ENCODE measurements at regions not wholly inside any gene's neighbourhood (a gene's known extent, or its start where the extent isn't known, plus 50 kb on each side); places are given as distances from the start of the nearest gene placed in this dataset.

GRCh38 chr6:109315341-109316110, 66.7 kb downstream of the CD164 start:
- no peaks in the 10 kb centered on the region for H3K9me3 Mint-ChIP-seq (ENCODE audit: insufficient read depth)
- DNase-seq (no peak), ATAC-seq (no peak)
- no peaks in the 10 kb centered on the region for H3K4me1 Mint-ChIP-seq (ENCODE audit: low read depth)
- ChIA-PET CTCF (interaction anchor here (1.2 to 1.8 kb wide), 2 partner anchors 9 to 15 kb away, joined by 3 to 4 read pairs; no protein-coding TSS in a partner anchor), POLR2A (no interaction called here)
- peaks cover 2% of the 10 kb centered on the region for H3K27me3 Mint-ChIP-seq (ENCODE audit: low read depth)
- no peak overlapping the region for H3K4me3 Mint-ChIP-seq
- no peaks in the 10 kb centered on the region for H3K36me3 Mint-ChIP-seq (ENCODE audit: low read depth)
- no peak overlapping the region for H3K27ac Mint-ChIP-seq

DNA sequence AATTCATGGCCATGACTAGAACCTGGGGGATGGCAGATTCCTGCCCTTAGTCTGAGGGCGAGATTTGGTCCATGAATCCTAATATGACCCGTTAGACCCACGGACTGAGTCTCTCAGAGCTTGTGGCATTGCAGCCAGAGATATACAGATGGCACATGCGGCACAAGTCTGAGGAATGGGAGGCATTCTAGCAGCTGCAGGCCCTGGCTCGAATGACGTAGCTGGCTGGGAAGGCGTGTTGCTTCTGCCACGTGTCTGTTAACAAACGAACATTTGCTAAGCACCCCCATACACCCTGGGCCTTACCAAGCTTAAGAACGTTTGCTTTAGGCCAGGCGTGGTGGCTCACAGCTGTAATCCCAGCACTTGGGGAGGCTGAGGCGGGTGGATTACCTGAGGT, 68.0 kb downstream of the CD164 start:
- DNase-seq (no peak), ATAC-seq (no peak)
- Mint-ChIP-seq H3K27ac (no peak overlapping the region), H3K36me3 (ENCODE audit: low read depth) (no peaks in the 10 kb centered on the region), H3K27me3 (ENCODE audit: low read depth) (peaks cover 2% of the 10 kb centered on the region), H3K9me3 (ENCODE audit: insufficient read depth) (no peaks in the 10 kb centered on the region), H3K4me3 (no peak overlapping the region), H3K4me1 (ENCODE audit: low read depth) (no peaks in the 10 kb centered on the region)
- ChIA-PET CTCF (no interaction called here), POLR2A (no interaction called here)

DNA sequence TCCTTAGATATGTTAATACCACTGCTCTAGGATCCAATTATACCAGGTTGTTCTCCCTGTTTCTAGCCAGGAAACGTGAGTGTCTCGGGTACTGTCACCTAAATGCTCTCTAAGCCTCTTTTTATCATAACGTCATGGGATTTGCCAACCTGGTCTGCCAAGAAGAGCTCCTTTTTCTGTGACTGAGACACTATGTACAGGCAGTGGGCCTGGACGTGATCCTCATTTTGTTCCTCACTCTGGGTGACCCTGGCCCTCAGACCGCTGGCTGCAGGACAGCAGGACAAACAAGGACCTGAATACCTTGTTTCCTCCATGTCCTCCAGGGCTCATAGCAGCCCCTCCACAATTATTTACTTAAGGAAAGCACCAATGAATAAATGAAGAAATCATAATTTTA, 69.1 kb downstream of the CD164 start:
- H3K9me3 Mint-ChIP-seq (ENCODE audit: insufficient read depth): no peaks in the 10 kb centered on the region
- no peaks in the 10 kb centered on the region for H3K4me1 Mint-ChIP-seq (ENCODE audit: low read depth)
- POLR2A ChIA-PET: no interaction called here
- no peak for DNase-seq
- H3K4me3 Mint-ChIP-seq: no peak overlapping the region
- CTCF ChIA-PET: no interaction called here
- H3K27me3 Mint-ChIP-seq (ENCODE audit: low read depth): peaks cover 2% of the 10 kb centered on the region
- no peak for ATAC-seq
- H3K27ac Mint-ChIP-seq: no peak overlapping the region
- H3K36me3 Mint-ChIP-seq (ENCODE audit: low read depth): no peaks in the 10 kb centered on the region

DNA sequence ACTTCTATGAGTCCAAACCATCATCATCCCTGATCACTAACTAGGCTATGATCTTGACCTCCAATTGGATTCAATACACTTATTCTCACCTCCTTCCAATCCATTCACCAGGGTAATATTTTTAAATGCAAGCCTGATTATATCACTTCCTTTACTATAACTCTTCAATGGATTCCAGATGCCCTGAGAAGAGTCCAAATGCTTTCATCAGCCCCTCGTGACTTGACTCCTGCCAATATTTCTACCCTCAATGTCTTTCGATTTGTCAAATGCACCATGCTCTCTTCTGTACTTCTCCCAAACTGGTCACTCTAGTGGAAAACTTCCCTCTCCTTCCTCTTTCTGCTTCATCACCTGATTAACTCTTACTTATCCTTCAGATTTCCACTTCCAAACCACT, 70.8 kb downstream of the CD164 start:
- Mint-ChIP-seq H3K36me3 (ENCODE audit: low read depth) (no peaks in the 10 kb centered on the region), H3K27me3 (ENCODE audit: low read depth) (peaks cover 2% of the 10 kb centered on the region), H3K4me3 (no peak overlapping the region), H3K4me1 (ENCODE audit: low read depth) (no peaks in the 10 kb centered on the region), H3K9me3 (ENCODE audit: insufficient read depth) (no peaks in the 10 kb centered on the region), H3K27ac (no peak overlapping the region)
- CTCF ChIA-PET: no interaction called here
- ATAC-seq: no peak
- DNase-seq: no peak
- POLR2A ChIA-PET: no interaction called here

DNA sequence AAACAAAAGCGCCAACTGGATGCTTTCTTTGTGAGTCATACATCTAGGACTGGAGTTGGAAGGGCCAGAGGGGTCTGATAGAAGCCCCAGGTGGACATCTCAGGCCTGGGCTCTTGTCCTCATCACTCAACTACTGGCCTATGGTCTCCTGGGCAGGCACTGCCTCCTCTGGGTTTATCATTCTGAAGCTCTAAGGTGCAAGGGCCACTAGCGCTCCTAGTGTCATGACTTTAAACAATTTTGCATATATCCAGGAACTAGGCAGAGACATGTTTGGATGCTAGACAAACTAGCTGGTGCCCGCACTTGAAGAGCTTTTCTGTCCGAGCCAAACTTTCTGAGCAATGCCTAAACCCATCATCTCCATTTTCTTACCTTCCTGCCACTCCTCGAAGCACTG, 72.3 kb downstream of the CD164 start:
- DNase-seq (no peak), ATAC-seq (no peak)
- ChIA-PET POLR2A (interaction anchor here (0.6 kb wide), 1 partner anchor 25 kb away, joined by 3 read pairs; no protein-coding TSS in a partner anchor), CTCF (no interaction called here)
- Mint-ChIP-seq H3K9me3 (ENCODE audit: insufficient read depth) (no peaks in the 10 kb centered on the region), H3K27ac (no peak overlapping the region), H3K4me1 (ENCODE audit: low read depth) (peaks cover under 1% of the 10 kb centered on the region), H3K27me3 (ENCODE audit: low read depth) (no peaks in the 10 kb centered on the region), H3K36me3 (ENCODE audit: low read depth) (no peaks in the 10 kb centered on the region), H3K4me3 (no peak overlapping the region)

GRCh38 chr6:109308018-109308492, 74.2 kb downstream of the CD164 start:
- Mint-ChIP-seq H3K4me1 (ENCODE audit: low read depth) (peaks cover 12% of the 10 kb centered on the region), H3K36me3 (ENCODE audit: low read depth) (no peaks in the 10 kb centered on the region), H3K4me3 (no peak overlapping the region), H3K27ac (no peak overlapping the region), H3K27me3 (ENCODE audit: low read depth) (no peaks in the 10 kb centered on the region), H3K9me3 (ENCODE audit: insufficient read depth) (no peaks in the 10 kb centered on the region)
- ChIA-PET CTCF (interaction anchor here (1.1 kb wide), 1 partner anchor 120 kb away, joined by 3 read pairs; no protein-coding TSS in a partner anchor), POLR2A (no interaction called here)
- DNase-seq (no peak), ATAC-seq (no peak)

- no peak overlapping the region for H3K4me3 Mint-ChIP-seq
- ATAC-seq (no peak), DNase-seq (no peak)
- H3K36me3 Mint-ChIP-seq (ENCODE audit: low read depth): no peaks in the 10 kb centered on the region
- H3K27me3 Mint-ChIP-seq (ENCODE audit: low read depth): no peaks in the 10 kb centered on the region
- POLR2A ChIA-PET: no interaction called here
- CTCF ChIA-PET: interaction anchor here (1.3 kb wide), 1 partner anchor 9 kb away, joined by 4 read pairs; no protein-coding TSS in a partner anchor
- no peaks in the 10 kb centered on the region for H3K9me3 Mint-ChIP-seq (ENCODE audit: insufficient read depth)
- H3K4me1 Mint-ChIP-seq (ENCODE audit: low read depth): peaks cover 12% of the 10 kb centered on the region
- no peak overlapping the region for H3K27ac Mint-ChIP-seq
Measured at GRCh38 chr6:109306733-109307132, 75.5 kb downstream of the CD164 start.

- ChIA-PET CTCF (no interaction called here), POLR2A (no interaction called here)
- no peak for ATAC-seq
- H3K9me3 Mint-ChIP-seq (ENCODE audit: insufficient read depth): no peaks in the 10 kb centered on the region
- DNase-seq: no peak
- H3K36me3 Mint-ChIP-seq (ENCODE audit: low read depth): no peaks in the 10 kb centered on the region
- H3K27me3 Mint-ChIP-seq (ENCODE audit: low read depth): peaks cover 11% of the 10 kb centered on the region
- no peak overlapping the region for H3K4me3 Mint-ChIP-seq
- H3K4me1 Mint-ChIP-seq (ENCODE audit: low read depth): peaks cover 12% of the 10 kb centered on the region
- no peak overlapping the region for H3K27ac Mint-ChIP-seq
Measured at GRCh38 chr6:109305028-109305427, 77.2 kb downstream of the CD164 start.

DNA sequence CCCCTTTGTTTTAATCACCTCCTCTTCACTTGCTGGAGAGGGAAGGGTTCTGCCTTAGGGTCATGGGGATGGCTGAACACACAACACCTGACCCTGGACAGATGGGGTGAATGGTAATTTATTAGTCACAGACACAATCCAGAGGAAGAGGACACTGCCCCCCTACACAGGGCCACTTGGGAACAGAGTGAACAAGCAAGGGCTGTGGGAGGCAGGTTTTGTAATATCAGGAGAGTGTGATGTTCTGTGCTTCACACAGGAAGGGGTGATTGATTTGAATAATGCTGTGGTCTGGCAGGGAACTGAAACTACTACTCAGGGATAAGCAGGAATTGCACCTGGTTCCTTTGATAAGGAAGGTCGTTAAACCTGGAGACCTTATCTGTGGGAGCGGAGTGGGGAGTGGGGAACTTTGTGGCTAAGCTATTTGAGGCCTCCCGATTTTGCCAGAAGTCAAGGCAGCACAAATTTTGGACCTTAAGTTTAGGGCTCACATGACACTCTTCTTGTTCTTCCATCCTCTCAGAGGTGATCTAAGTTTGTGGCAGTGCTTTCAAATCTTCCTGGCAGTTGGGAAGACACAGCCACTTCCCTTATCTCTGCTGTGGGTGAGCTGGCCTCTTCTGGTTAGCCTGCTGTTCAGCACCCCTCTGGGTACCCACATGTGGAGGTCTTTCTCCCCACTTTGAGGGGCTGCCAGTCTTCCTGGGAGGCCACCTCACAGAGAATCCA, 77.8 kb downstream of the CD164 start:
- Mint-ChIP-seq H3K27me3 (ENCODE audit: low read depth) (peaks cover 11% of the 10 kb centered on the region), H3K36me3 (ENCODE audit: low read depth) (no peaks in the 10 kb centered on the region), H3K9me3 (ENCODE audit: insufficient read depth) (no peaks in the 10 kb centered on the region), H3K27ac (no peak overlapping the region), H3K4me1 (ENCODE audit: low read depth) (peaks cover 12% of the 10 kb centered on the region), H3K4me3 (no peak overlapping the region)
- ChIA-PET POLR2A (no interaction called here), CTCF (no interaction called here)
- DNase-seq: no peak
- no peak for ATAC-seq

- ChIA-PET POLR2A (no interaction called here), CTCF (interaction anchor here (0.9 kb wide), 1 partner anchor 79 kb away, joined by 3 read pairs; no protein-coding TSS in a partner anchor)
- Mint-ChIP-seq H3K36me3 (ENCODE audit: low read depth) (no peaks in the 10 kb centered on the region), H3K4me3 (no peak overlapping the region), H3K27me3 (ENCODE audit: low read depth) (peaks cover 11% of the 10 kb centered on the region), H3K9me3 (ENCODE audit: insufficient read depth) (no peaks in the 10 kb centered on the region), H3K27ac (no peak overlapping the region), H3K4me1 (ENCODE audit: low read depth) (peaks cover 12% of the 10 kb centered on the region)
- DNase-seq: no peak
- ATAC-seq: no peak
Measured at GRCh38 chr6:109303640-109304283, 78.5 kb downstream of the CD164 start.

GRCh38 chr6:109303164-109303563, 79.1 kb downstream of the CD164 start:
- no peak overlapping the region for H3K27ac Mint-ChIP-seq
- ATAC-seq (no peak), DNase-seq (no peak)
- ChIA-PET CTCF (interaction anchor here (0.9 kb wide), 1 partner anchor 80 kb away, joined by 3 read pairs; no protein-coding TSS in a partner anchor), POLR2A (no interaction called here)
- H3K4me3 Mint-ChIP-seq: no peak overlapping the region
- no peaks in the 10 kb centered on the region for H3K9me3 Mint-ChIP-seq (ENCODE audit: insufficient read depth)
- no peaks in the 10 kb centered on the region for H3K36me3 Mint-ChIP-seq (ENCODE audit: low read depth)
- peaks cover 12% of the 10 kb centered on the region for H3K4me1 Mint-ChIP-seq (ENCODE audit: low read depth)
- H3K27me3 Mint-ChIP-seq (ENCODE audit: low read depth): peaks cover 11% of the 10 kb centered on the region

DNA sequence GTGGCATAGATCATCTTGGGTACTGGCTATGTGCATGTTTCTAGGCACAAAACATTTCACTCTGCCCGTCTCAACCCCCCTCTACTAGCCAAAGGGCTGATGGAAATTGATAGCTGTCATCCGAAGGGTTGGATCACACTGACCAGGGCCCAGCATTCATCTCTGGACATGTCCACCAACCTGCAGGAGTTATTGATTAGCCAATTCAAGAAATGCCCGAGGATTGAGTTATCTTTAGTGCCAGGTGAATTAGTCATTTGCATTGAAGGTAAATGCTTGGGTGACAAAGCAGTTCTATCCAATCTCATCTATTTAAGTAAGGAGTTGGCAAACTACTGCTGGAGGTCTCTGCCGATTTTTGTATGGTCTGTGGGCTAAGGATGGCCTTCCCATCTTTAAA, 80.1 kb downstream of the CD164 start:
- ATAC-seq (no peak), DNase-seq (no peak)
- Mint-ChIP-seq H3K4me1 (ENCODE audit: low read depth) (peaks cover 12% of the 10 kb centered on the region), H3K9me3 (ENCODE audit: insufficient read depth) (no peaks in the 10 kb centered on the region), H3K36me3 (ENCODE audit: low read depth) (no peaks in the 10 kb centered on the region), H3K27ac (no peak overlapping the region), H3K4me3 (no peak overlapping the region), H3K27me3 (ENCODE audit: low read depth) (peaks cover 11% of the 10 kb centered on the region)
- CTCF ChIA-PET: no interaction called here
- POLR2A ChIA-PET: no interaction called here

Measured in activated CD8-positive, alpha-beta T cell treated with anti-CD3 and anti-CD28 coated beads, Interleukin-2, amount 10 ng/mL, durations not matched to agents 7 days and 5 days (primary cell).